NCI-H1092 (cell line): ENCODE measurements at regions not wholly inside any gene's neighbourhood (a gene's known extent, or its start where the extent isn't known, plus 50 kb on each side); places are given as distances from the start of the nearest gene placed in this dataset.
A peak's percentile ranks its signal among the peaks of the same experiment; 100 is the strongest.

ENCODE experiments used
- DNase-seq: peaks from one replicate; lab custom pipeline; 2025; lab: John Stamatoyannopoulos, UW

DNA sequence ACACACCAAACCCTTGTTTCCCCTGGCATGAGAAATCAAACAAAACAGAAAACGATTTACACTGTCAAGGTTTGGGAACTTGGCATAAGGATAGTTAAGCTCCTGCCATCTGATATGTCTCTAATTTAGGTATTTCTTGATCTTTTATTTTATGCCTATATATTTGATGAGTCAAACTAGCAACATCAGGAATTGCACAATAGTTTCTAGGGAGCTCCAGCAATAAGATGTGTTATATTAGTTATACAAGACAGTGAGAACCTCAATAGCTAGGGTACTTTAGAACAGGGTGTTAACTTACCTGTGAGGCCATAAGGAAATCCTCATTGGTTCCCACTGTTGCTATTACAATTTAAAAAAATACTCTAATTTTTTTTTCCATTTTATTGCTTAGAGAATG, 474.2 kb downstream of the GBA3 start:
- DNase-seq: no peak

DNA sequence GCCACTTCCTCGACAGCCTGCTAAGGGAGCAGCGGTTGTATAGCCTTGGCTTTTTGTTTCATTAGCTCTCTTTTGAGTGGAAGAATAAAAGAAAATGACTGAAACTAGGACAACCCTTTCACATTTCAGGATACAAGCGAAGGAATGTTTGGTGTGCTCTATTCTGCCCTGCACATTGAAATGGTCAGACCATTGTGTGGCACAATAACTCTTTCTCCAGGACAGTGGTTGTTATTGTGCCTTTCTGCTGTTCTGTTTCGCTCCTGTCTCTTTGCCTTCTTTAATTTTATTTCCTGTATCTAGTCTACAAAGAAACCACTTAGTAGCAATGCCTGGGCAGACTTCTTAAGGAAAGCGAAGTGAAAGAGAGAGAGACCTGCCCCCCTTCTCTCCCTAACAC, 473.7 kb downstream of the GBA3 start:
- no peak for DNase-seq

DNA sequence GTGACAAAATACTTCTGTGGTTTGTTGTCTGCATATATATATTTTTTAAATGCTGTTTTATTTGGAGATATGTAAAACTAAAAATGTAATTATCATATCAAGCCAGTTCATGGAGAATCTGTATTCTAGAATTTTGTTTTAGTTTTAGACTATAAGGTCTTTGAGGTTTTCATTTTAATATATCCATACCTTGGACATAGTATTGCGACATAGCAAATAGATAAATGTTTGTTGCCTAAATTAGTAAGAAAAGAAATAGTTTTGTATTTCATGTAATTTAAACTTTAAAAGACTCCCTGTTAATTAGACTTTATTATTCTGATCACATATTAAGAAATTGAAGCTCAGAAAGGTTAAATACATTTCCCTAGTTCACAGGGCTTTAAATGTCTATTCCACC, 472.9 kb downstream of the GBA3 start:
- no peak for DNase-seq

DNA sequence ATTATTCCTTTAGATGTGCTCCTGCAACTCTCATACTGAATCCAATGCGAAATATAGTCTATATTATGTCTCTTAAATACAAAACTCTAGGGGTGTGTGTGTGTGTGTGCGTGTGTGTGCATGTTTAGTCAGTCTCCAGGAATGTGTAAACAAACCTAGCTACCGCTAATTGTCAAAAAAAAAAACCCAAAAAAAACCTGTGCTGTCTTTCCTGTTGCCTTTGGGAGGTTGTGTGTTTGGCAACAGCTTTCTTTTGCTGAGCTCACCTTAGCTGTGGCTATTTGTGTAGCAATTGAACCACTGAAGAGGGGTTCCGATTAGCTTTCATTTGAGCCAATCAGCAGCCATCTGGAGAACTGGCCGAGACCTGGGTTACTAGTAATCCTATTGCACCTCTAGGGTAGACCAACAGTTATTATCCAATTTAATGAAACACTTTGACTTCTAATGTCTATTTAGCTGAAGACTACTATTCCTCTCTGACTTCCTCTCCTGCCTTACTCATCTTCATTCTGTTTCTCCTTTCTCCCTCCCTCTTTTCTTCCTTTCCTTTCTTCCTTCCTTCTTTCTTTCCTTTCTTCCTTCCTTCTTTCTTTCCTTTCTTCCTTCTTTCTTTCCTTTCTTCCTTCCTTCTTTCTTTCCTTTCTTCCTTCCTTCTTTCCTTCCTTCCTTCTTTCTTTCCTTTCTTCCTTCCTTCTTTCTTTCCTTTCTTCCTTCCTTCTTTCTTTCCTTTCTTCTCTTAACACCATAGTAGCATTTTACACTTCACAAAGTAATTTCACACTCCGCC, 471.1 kb downstream of the GBA3 start:
- no peak for DNase-seq

DNA sequence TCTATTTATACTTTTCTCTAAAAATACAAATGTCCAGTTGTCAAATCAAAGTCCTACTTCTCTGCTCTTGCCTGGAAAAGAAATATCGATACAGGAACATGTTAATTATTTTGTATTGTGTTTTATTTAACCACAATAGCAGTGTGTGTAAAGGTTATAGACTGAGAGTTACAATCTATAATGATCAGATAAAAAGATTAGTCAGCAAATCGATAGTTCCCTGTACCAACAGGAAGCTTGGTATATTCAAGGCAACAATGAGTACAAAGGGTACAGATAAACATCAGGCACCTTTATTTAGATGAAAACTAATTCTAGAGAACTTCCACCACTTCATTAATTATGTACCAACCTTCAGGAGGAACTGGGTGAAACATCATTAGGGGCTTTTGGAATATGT, 469.5 kb downstream of the GBA3 start:
- no peak for DNase-seq

DNA sequence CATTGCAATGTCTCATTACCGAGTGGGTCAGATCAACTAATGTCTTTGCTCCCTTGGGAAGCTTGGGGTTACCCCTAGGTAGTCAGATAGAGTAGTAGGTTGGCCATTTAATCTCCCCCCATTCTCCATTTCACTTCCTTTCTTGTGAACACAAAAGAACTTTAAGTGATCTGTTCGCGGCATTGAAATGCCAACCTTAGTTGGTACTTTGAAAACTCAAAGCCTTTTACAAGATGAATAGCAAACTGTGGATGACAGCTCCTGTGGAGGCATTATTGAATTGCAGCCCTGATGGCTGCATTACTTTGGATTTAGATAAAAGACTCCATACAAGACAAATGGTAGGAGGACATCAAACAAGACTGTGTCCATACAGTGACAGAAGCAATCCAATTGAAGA, 469.1 kb downstream of the GBA3 start:
- no peak for DNase-seq

DNA sequence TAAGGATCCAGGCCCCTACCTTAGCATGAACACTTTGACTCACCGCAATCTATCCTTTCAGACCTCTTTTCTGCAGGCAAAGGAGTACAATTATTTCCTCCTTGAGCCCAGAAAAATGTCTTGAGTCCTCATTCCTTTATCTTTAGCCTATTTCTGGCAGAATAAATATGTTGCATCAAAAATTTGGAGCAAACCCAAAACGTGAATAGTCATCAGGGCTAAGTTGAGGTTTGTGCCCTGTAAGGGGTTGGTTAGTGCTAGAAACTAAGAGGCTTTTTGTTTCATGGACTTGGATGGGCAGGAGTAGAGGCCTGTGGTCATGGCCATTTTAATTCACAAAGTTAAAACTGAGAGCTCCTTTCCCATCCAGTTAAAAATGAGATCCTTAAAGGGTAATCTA, 460.3 kb downstream of the GBA3 start:
- no peak for DNase-seq

DNA sequence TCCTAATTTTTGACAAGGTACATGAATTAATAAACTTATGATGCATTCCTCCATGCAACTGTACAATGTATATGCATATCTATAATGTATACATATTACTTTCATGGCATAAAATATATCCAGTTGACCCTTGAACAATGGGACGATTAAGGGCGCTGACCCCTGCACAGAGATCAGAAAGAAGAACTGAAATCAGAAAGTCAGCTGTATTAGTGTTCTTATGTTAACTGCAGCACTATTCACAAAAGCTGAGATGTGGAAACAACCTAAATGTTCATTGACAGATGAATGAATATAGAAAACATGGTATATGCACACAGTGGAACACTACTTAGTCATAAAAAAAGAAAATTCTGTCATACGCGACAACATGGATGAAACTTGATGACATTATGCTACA, 457.1 kb downstream of the GBA3 start:
- DNase-seq: no peak

DNA sequence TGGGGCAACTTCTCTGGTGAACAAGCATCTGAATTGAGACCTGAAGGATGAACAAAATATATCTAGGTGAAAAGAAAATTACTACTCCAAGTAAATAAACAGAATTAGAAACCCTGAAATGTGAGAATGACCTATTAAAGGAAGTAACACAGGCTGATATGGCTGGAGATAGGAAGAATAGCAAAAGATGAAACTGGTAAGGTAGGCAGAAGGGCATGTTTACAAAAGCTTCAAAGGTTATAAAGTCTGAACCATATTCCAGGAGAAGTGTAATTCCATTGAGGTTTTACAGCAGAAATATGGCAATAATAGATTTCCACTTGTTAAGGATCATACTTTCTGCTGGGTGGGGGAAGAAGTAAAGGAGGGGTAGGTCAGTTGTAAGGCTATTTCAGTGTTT, 452.0 kb downstream of the GBA3 start:
- DNase-seq: no peak

DNA sequence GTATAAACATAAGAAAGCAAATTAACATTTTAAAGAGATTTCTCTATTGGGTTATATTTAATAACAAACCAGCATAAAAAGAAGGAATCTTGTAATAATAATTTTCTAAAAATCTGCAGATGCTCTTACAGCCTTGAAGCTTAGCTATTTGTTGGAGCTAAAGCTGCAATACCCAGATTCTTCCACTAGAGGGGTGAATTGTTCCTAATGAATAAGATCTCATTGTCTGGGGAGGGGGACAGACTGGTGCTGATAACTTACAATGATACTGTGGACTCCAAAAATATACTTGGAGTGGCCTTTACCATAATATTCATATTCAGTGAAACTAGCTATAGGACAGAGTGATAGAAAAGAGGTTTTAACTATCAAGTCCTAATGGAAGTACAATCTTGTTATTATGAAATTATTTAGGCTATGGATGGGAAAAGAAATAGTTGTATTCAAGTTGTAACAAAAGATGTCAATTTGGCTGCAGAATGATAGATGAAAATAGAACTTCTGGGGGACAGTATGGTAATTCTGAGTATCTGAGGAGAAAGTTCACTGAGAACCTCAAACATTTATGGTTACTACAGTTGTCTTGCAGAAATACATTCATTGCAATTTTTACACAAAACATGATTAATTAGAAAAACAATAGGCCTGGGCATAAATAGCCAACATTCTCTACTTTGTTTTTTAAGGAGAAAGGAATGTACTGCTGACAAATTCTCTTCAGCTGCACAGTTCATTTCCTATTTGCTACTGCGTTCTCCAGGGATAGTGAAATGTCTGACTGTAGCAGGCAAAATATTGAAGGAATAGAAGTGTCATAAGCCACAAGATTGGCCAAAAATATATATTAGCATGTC, 443.3 kb downstream of the GBA3 start:
- DNase-seq: peak; percentile 27

DNA sequence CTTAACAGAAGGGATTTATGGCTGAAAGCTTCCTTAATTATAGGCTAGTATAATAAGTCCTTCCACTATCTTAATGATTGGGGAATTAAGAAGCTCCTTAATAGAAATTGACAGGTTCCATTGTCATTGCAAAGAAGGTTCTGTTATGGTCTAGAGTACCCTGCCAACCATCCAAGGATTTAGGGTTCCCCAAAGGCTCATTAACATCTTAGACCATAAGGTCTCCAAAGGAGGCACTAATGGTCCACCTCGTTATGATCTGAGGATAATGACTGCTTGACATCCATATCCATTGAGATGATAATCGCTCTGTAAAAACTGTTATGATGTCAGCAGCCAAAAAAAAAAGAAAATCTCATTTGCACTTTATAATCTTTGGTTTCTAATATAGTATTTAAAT, 441.6 kb downstream of the GBA3 start:
- DNase-seq: no peak

DNA sequence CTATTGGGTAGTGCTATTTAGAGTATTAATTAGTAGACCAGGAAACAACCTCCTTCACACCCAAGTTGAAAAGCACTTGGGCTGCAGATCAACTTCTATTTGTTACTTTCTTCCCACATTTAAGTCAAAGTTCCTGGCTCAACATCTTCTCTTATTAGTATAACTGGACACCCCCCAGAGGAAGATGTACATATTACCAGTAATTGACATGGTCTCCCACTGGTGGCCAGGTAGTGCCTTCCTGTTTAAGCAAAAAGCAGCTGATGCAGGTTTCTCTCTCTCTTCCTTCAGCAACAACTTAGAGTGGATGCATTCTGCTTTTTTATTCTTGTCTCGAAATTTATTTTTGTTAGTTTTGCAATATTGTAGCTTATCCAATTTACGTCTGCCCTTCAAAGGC, 438.1 kb downstream of the GBA3 start:
- DNase-seq: no peak

DNA sequence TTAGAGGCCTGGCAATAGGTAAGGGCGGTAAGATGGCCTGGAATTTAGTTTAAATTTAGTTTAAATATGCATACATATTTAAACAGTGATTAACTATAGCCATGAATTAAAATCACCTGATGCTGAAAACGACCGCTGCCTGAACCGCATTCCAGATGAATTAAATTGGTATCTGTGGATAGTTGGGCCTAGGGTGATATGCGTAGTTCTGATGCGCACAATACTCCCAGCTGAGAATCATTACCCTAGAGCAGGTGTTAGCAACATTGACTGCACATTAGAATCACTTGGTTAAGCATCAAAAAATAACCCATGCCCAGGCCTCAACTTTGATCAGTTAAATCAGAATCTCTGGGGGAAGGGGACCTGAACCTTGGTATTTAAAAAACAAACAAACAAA, 432.4 kb downstream of the GBA3 start:
- DNase-seq: no peak

DNA sequence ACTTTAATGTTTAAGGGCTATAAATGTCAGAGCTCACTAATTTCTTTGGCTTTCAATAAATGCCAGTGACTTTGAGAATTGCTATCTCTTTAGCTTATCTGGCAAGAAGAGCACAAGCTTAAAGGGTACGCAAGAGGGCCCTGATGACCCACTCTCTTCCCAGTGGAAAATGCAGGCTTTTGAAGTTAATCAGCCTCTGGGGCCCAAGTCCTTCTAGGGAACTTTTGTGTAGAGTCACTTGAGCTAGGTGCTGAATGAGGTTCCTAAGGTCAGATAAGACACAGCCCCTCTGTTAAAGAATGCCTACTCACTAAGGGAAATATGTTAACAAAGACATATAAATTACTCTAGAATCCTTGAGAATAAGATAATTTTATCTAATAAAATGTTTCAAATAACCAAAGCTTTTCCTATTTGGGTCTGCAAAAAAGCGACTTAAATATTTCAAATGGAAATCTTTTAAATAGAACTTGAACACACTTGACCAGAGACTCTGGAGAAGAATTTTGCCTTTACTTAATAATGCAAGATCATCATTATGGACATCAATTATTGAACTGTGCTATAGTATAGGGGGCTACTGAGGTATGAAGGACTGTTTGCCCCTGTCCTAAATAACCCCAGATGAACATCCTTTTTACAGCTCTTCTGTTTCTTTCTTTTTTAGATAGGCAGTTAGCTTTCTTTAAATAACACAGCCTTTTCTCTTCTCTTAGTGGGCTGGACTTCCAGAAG, 430.1 kb downstream of the GBA3 start:
- DNase-seq: no peak

DNA sequence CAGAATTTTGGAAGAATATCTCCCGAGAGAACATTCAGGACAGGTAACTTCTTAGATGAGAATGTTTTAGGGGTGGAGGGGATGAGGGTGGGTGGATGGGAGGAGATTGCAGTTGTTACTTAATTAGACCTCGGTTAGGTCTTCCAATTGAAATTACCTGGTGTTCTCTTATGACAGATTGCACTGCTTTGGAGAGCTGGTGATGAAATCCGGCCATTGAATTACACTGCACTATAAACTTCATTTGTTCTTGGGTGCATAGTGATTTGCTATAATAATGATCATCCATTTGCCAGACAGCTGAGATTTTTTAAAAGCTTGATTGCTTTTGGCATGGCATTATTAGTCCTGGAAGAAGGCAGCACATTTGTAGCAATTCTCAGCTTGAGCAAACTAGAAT, 427.6 kb downstream of the GBA3 start:
- no peak for DNase-seq

DNA sequence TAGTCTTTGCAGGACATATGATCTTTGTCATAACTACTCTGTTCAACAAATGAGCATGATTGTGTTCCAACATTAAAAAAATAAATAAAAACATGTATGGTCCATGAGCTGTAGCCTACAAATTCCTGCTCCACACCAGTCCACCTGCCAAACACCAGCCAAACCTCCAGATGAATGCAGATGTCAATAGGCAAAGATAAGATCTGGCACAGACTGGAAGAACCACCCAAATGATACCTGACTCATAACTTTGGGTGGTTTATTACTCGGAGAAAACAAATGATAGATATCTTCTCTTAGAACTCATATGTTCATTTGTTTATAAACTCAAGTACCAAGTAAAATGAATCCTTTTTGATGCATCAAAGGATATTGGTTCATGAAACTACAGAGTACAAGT, 425.1 kb downstream of the GBA3 start:
- no peak for DNase-seq

DNA sequence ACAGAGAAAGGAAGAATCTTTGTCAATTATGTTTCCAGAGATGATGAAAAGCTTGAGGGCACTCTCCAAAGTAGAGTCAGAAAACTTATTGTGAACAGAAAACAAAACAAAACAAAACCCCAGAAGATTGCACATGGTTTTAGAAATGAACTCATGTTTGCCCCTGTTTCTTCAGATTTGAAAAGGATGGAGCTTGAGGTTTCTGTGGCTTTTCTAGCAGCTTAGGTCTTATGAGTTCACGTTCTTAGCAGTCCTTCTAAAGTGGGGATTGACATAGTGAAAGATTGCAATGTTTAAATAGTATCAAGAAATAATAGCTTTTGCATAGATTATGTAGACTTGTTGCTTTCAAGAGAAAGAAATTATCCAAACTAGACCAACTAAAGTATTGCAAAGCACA, 421.8 kb downstream of the GBA3 start:
- no peak for DNase-seq

DNA sequence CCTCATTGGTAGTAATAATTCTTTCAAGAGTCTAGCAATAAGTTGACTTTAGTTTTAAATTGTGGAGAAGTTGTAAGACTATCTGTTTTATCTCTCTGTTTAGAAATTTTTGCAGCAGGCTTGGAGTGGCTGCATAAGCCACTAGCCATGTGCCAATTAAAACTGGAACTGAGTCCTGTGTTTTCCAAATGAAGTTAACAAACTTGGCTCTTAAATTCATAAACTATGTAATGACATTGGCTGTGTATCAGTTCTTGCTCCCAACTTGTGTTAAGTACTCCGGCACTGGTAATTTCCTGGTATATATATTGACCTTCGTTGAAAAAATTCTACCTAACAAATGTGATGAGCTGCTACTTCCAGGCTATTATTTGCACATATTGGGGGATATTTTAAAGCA, 420.4 kb downstream of the GBA3 start:
- no peak for DNase-seq

DNA sequence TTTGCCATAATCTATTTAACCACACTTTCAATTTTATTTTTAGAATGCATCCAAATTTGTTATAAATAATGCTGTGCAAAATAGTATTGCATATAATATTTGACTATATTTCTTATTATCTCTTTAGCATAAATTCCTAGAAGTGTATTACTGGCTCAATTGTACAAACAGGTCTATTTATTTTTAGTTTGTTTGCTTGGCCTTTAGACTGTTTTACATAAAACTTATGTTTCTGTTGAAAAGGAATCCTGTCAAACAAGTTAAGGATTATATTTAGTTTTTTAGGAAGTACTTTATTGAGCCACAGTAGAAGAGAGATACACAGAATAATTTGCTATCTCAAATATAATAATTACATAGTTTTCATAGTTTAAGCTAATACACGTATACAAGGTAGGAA, 413.8 kb downstream of the GBA3 start:
- DNase-seq: no peak

DNA sequence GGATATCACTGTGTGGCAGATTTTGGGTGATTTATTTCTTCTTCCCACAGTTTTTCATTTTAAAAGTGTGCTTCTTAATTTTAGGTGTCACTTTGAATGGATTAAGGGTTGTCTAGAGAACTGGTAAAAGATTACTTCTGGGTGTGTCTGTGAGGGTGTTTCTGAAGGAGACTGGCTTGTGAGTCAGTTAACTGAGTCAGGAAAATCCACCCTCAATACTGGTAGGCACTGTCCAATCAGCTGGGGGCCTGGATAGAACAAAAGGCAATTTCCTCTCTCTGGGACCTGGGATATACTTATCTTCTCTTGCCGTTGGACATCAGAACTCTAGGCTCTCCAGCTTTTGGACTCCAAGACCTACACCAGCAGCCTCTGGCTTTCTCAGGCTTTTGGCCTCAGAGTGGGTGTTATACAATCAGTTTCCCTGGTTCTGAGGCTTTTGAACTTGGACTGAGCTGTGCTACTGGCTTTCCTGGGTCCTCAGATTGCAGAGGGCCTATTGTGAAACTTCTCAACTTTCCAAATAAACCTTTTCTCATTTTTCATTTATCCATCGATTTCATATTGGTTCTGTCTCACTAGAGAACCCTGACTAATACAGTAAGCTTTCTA, 413.1 kb downstream of the GBA3 start:
- no peak for DNase-seq

DNA sequence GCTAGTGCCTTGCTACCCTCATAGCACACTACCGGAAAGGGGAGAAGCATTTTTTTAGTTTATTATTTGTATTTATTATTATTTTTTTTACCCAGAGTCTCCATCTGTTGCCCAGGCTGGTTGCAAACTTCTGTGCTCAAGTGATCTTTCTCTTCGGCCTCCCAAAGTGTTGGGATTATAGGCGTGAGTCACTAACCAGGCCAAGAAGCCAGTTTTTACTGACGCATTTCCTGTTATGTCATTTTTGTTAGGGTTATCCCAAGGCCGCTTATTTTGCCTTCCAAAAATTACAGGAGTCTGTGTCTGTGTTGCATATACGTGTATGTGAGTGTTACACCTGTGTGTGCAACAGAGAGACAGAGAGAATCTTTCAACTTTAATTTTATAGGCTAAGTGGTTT, 404.5 kb downstream of the GBA3 start:
- no peak for DNase-seq

DNA sequence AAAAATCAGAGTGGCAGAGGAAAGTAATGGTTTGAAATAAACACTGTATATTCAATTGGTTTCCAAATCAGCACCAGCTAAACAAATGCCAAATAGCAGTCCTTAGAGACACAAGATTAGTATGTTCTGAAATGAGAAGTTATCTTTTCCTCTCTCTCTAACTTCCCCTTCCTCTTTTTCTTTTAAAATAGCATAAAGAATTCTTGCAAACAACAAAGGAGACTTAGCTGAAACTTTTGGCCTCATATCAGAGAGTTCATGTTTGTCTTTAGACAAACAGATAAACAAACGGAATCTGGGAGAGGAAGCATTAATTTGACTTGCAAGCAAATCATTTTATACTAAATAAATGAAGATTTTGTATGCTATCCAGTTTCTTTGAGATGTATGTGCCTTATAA, 399.0 kb downstream of the GBA3 start:
- DNase-seq: no peak

DNA sequence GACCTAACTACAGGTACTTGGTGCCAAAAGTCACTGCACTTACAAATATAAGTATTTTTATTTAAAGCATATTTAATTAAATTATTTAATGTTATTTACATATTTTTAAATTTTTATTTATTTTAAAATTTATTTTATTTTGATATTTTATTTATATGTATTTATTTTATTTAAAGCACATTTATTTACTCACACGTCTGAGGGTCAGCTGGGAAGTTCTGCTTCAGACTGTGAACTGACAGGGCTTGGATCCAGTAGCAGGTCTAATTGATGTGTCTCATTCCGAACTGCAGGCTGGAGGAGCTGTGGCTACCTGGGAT, 392.5 kb downstream of the GBA3 start:
- DNase-seq: no peak
